Type B pancreatic cell (in vitro differentiated cells): ENCODE measurements at regions not wholly inside any gene's neighbourhood (a gene's known extent, or its start where the extent isn't known, plus 50 kb on each side); places are given as distances from the start of the nearest gene placed in this dataset.

Source experiments
- DNase-seq: peaks from one replicate; pipeline ENCODE4 v3.0.0; 2021; ENCODE audit warnings: mixed read lengths; ENCODE audit not compliant: unreplicated experiment; ENCODE audit errors: extremely low spot score
- H3K27ac Mint-ChIP-seq: 2 replicates; pipeline ENCODE4 v1.8.0; 2021; ENCODE audit warnings: mild to moderate bottlenecking, mixed read lengths
- H3K27me3 Mint-ChIP-seq: 2 replicates; pipeline ENCODE4 v1.8.0; 2021; ENCODE audit warnings: mixed read lengths
- H3K36me3 Mint-ChIP-seq: 2 replicates; pipeline ENCODE4 v1.8.0; 2021; ENCODE audit warnings: mixed read lengths
- H3K4me1 Mint-ChIP-seq: one replicate; pipeline ENCODE4 v1.8.0; 2021; ENCODE audit warnings: mixed read lengths; ENCODE audit not compliant: unreplicated experiment
- H3K4me3 Mint-ChIP-seq: 2 replicates; pipeline ENCODE4 v1.8.0; 2021; ENCODE audit warnings: mild to moderate bottlenecking, mixed read lengths
- H3K9me3 Mint-ChIP-seq: 2 replicates; pipeline ENCODE4 v1.8.0; 2021; ENCODE audit warnings: mixed read lengths
- TF ChIP-seq, protein P1 (sequence below): fragments of 200-600 bp; sonication (generic); conservative IDR thresholded peaks from 2 replicates; pipeline ENCODE4 v1.5.0; 2021; ENCODE audit warnings: antibody characterized with exemption, mild to moderate bottlenecking

GRCh38 chr10:8778713-8779112, 724.2 kb downstream of the GATA3 start:
- TF ChIP-seq, protein P1, sequence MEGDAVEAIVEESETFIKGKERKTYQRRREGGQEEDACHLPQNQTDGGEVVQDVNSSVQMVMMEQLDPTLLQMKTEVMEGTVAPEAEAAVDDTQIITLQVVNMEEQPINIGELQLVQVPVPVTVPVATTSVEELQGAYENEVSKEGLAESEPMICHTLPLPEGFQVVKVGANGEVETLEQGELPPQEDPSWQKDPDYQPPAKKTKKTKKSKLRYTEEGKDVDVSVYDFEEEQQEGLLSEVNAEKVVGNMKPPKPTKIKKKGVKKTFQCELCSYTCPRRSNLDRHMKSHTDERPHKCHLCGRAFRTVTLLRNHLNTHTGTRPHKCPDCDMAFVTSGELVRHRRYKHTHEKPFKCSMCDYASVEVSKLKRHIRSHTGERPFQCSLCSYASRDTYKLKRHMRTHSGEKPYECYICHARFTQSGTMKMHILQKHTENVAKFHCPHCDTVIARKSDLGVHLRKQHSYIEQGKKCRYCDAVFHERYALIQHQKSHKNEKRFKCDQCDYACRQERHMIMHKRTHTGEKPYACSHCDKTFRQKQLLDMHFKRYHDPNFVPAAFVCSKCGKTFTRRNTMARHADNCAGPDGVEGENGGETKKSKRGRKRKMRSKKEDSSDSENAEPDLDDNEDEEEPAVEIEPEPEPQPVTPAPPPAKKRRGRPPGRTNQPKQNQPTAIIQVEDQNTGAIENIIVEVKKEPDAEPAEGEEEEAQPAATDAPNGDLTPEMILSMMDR: no peak

DNA sequence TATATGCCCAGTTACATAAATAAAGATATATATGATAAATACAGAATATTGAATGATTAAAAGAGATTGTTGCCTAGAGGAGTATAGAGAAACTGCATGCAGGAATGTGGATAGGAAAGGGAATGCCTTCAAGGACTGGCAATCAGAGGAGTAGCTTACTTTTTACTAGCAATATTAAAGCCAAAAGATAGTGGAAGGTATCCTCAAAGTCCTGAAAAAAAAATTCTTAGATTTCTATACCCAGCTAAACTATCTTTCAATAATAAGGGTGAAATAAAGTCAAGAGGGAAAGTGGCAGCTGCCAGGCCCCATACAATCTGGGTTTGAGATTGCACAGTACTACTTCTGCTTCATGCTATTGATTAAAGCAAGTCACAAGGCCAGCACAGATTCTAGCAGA, 733.2 kb downstream of the GATA3 start:
- DNase-seq: no peak
- no peaks in the 10 kb centered on the region for H3K36me3 Mint-ChIP-seq
- no peaks in the 10 kb centered on the region for H3K9me3 Mint-ChIP-seq
- H3K27me3 Mint-ChIP-seq: no peaks in the 10 kb centered on the region
- no peaks in the 10 kb centered on the region for H3K4me1 Mint-ChIP-seq
- TF ChIP-seq, protein P1: no peak
- H3K4me3 Mint-ChIP-seq: no peak overlapping the region
- H3K27ac Mint-ChIP-seq: no peak overlapping the region

More at GRCh38 chr10:8778713-8779112, 724.2 kb downstream of the GATA3 start:
- no peaks in the 10 kb centered on the region for H3K9me3 Mint-ChIP-seq
- H3K27me3 Mint-ChIP-seq: no peaks in the 10 kb centered on the region
- DNase-seq: no peak
- H3K4me3 Mint-ChIP-seq: no peak overlapping the region
- no peaks in the 10 kb centered on the region for H3K4me1 Mint-ChIP-seq
- no peaks in the 10 kb centered on the region for H3K36me3 Mint-ChIP-seq
- no peak overlapping the region for H3K27ac Mint-ChIP-seq

GRCh38 chr10:8790390-8790789, 735.9 kb downstream of the GATA3 start:
- H3K4me1 Mint-ChIP-seq: no peaks in the 10 kb centered on the region
- no peak overlapping the region for H3K4me3 Mint-ChIP-seq
- TF ChIP-seq, protein P1: no peak
- no peaks in the 10 kb centered on the region for H3K9me3 Mint-ChIP-seq
- no peak overlapping the region for H3K27ac Mint-ChIP-seq
- no peaks in the 10 kb centered on the region for H3K27me3 Mint-ChIP-seq
- no peak for DNase-seq
- no peaks in the 10 kb centered on the region for H3K36me3 Mint-ChIP-seq

DNA sequence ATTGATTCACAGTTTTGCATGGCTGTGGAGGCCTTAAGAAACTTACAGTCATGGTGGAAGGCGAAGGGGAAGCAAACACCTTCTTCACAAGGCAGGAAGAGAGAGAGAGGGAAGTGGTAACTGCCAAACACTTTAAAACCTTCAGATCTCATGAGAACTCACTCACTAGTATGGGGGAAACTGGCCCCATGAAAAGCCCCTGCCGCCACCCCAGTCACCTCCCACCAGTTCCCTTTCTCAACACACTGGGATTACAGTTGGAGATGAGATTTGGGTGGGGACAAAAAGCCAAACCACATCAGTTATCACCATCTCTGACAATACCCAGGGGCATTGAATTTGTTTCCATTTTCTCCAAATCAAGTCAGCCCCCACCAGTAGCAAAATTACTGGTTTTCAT, 740.4 kb downstream of the GATA3 start:
- no peaks in the 10 kb centered on the region for H3K4me1 Mint-ChIP-seq

DNA sequence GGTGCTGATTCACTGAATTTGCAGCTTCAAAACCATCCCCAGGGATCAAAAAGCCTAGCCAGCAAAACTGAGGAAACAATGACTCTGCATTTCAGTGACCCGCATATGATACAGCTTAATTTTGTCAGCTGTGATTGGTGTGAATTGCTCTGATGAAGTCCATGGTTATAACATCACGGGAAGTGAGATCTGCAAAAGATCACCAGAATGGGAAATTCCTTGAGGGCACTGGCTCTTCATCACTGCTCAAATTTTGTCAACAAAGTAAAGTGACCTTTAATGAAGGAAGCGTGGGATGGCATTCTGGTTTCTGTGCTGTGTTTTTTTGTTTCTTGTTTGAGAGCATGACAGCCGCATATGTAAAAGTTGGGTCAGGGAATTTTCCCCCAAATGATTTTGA, 745.9 kb downstream of the GATA3 start:
- TF ChIP-seq, protein P1: no peak
- DNase-seq: no peak
- H3K27me3 Mint-ChIP-seq: peaks cover 3% of the 10 kb centered on the region
- H3K9me3 Mint-ChIP-seq: no peaks in the 10 kb centered on the region
- H3K4me1 Mint-ChIP-seq: peaks cover 8% of the 10 kb centered on the region
- peaks cover 4% of the 10 kb centered on the region for H3K36me3 Mint-ChIP-seq
- no peak overlapping the region for H3K4me3 Mint-ChIP-seq
- no peak overlapping the region for H3K27ac Mint-ChIP-seq

More for the DNA sequence above, 740.4 kb downstream of the GATA3 start:
- Mint-ChIP-seq H3K4me3 (no peak overlapping the region), H3K27me3 (no peaks in the 10 kb centered on the region), H3K36me3 (no peaks in the 10 kb centered on the region), H3K27ac (no peak overlapping the region), H3K9me3 (no peaks in the 10 kb centered on the region)
- no peak for DNase-seq
- TF ChIP-seq, protein P1: no peak

DNA sequence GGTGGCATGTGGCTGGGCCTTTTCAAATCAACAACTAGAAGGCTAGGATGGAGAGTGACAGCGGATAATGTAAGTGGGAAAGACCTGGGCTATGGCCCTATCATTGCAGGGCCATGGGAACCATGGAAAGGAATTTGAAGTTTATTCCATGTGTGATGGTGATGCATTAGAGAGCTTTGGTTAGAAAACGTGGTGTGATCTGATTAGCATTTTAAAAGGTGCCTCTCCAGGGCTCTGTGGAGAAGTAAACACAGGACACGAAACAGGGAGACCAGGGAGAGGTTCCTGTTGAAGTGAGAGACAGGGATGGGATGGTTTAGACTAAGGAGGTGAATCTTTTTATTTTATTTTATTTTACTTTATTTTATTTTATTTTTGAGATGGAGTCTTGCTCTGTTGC, 749.5 kb downstream of the GATA3 start:
- no peaks in the 10 kb centered on the region for H3K9me3 Mint-ChIP-seq
- no peak for DNase-seq
- H3K27ac Mint-ChIP-seq: no peak overlapping the region
- no peak overlapping the region for H3K4me3 Mint-ChIP-seq
- TF ChIP-seq, protein P1: no peak
- peaks cover 4% of the 10 kb centered on the region for H3K36me3 Mint-ChIP-seq
- peaks cover 8% of the 10 kb centered on the region for H3K4me1 Mint-ChIP-seq
- peaks cover 3% of the 10 kb centered on the region for H3K27me3 Mint-ChIP-seq
